Lung (tissue), 11 donors: ENCODE measurements at regions not wholly inside any gene's neighbourhood (a gene's known extent, or its start where the extent isn't known, plus 50 kb on each side); places are given as distances from the start of the nearest gene placed in this dataset.
A peak's percentile ranks its signal among the peaks of the same experiment; 100 is the strongest.

Experiments used
- ATAC-seq: fragments of 200-7000 bp; cut with Tn5 transposase; one replicate; pipeline ENCODE4 v1.9.1; 2020; ENCODE audit warnings: moderate number of reproducible peaks; ENCODE audit not compliant: insufficient read depth, low FRiP score
- DNase-seq, 3 donors: peaks; one replicate each; pipeline ENCODE4 v3.0.0-alpha.2; 2013 to 2017
- H3K27ac ChIP-seq, 2 donors: one replicate each; pipeline ENCODE4 v1.5.1; 2013; ENCODE audit warnings: mild to moderate bottlenecking in 2 of 2, moderate library complexity in 2 of 2, control low read depth in 1 of 2, inconsistent platforms in 1 of 2, low read depth in 1 of 2, low read length in 1 of 2
- H3K27me3 ChIP-seq, 3 donors: one replicate each; pipeline ENCODE4 v1.5.1; 2013; ENCODE audit warnings: low read length in 2 of 3; ENCODE audit not compliant: control insufficient read depth in 3 of 3, insufficient read depth in 3 of 3
- H3K36me3 ChIP-seq, 4 donors: one replicate each; pipeline ENCODE4 v1.5.1; 2013; ENCODE audit warnings: low read length in 4 of 4, mild to moderate bottlenecking in 1 of 4, moderate library complexity in 1 of 4; ENCODE audit not compliant: control insufficient read depth in 4 of 4, insufficient read depth in 4 of 4
- H3K4me1 ChIP-seq, 5 donors: one replicate each; pipeline ENCODE4 v1.5.1; 2013; ENCODE audit warnings: low read length in 5 of 5, mild to moderate bottlenecking in 2 of 5, moderate library complexity in 1 of 5; ENCODE audit not compliant: control insufficient read depth in 5 of 5, insufficient read depth in 5 of 5
- H3K4me3 ChIP-seq: one replicate; pipeline ENCODE4 v1.5.1; 2013; ENCODE audit warnings: mild to moderate bottlenecking, control low read depth, moderate library complexity
- H3K9ac ChIP-seq, 2 donors: one replicate each; pipeline ENCODE4 v1.5.1; 2013; ENCODE audit warnings: low read length in 2 of 2, control low read depth in 1 of 2; ENCODE audit not compliant: insufficient read depth in 1 of 2
- H3K9me3 ChIP-seq, 4 donors: one replicate each; pipeline ENCODE4 v1.5.1; 2013; ENCODE audit warnings: low read length in 3 of 4, mild to moderate bottlenecking in 1 of 4, moderate library complexity in 1 of 4; ENCODE audit not compliant: control insufficient read depth in 4 of 4, insufficient read depth in 3 of 4
- WGBS, 2 donors: extraction: QIAGEN DNeasy Blood & Tissue Kit; methylation state at CpG; one replicate each; pipeline ENCODE4 v1.1.7; 2013; 5-methylcytosine and 5-hydroxymethylcytosine counted together
- TF ChIP-seq, protein P1 (sequence below): IDR thresholded peaks from 2 replicates; pipeline ENCODE4 v1.5.1; 2012; ENCODE audit warnings: mild to moderate bottlenecking; ENCODE audit errors: control extremely low read depth, extremely low read depth
- donor health status: control.
- donor health status: control.
- donor health status: Bipolar disorder and iron deficiency.
- donor health status: healthy.
- donor health status: DM: yes; HTN: yes; CAD: no.

- Histone ChIP-seq H3K4me3 (no peak overlapping the region), H3K9me3 (no peaks in the 10 kb centered on the region), H3K27me3 (no peaks in the 10 kb centered on the region), H3K4me1 (peaks cover 0 to 39% (median 6%) of the 10 kb centered on the region in 5 donors), H3K9ac (no peak overlapping the region), H3K36me3 (no peaks in the 10 kb centered on the region), H3K27ac (no peak overlapping the region)
- ATAC-seq (no peak), DNase-seq (peak; percentile 27 to 95 (median 92))
- 77 to 82% methylated on average over 4 of the region's 4 CpGs for WGBS, 2 donors
- TF ChIP-seq, protein P1, sequence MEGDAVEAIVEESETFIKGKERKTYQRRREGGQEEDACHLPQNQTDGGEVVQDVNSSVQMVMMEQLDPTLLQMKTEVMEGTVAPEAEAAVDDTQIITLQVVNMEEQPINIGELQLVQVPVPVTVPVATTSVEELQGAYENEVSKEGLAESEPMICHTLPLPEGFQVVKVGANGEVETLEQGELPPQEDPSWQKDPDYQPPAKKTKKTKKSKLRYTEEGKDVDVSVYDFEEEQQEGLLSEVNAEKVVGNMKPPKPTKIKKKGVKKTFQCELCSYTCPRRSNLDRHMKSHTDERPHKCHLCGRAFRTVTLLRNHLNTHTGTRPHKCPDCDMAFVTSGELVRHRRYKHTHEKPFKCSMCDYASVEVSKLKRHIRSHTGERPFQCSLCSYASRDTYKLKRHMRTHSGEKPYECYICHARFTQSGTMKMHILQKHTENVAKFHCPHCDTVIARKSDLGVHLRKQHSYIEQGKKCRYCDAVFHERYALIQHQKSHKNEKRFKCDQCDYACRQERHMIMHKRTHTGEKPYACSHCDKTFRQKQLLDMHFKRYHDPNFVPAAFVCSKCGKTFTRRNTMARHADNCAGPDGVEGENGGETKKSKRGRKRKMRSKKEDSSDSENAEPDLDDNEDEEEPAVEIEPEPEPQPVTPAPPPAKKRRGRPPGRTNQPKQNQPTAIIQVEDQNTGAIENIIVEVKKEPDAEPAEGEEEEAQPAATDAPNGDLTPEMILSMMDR = no peak
Measured at GRCh38 chr2:66987733-66988132, 409.4 kb upstream of the ETAA1 start.

DNA sequence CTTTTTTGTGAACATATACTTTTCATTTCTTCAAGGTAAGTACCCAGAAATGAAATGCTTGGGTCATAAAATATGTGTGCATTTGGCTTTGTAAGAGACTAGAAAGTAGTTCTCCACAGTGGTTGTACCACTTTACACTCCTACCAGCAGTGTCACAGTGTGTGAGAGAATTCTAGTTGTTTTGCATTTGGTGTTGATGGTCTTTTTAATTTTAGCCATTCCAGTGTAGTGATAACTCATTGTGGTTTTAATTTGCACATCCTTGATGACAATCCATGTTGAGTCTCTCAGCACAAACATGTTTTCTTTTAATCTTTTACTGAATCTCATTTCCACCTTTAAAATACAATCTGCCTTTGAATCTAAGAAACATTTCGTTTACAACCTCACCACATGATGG is 402.5 kb upstream of the ETAA1 start:
- Histone ChIP-seq H3K9me3 (no peaks in the 10 kb centered on the region), H3K27me3 (no peaks in the 10 kb centered on the region), H3K4me3 (no peak overlapping the region), H3K9ac (no peak overlapping the region), H3K4me1 (peaks cover 0 to 4% (median 0%) of the 10 kb centered on the region in 5 donors), H3K36me3 (no peaks in the 10 kb centered on the region), H3K27ac (no peak overlapping the region)
- TF ChIP-seq, protein P1 = no peak
- WGBS, 2 donors = 62 to 73% methylated on average over 1 of the region's 1 CpG
- no peak for DNase-seq
- no peak for ATAC-seq

- no peak overlapping the region for H3K9ac ChIP-seq
- no peaks in the 10 kb centered on the region for H3K4me1 ChIP-seq
- H3K27ac ChIP-seq = no peak overlapping the region
- ATAC-seq (no peak), DNase-seq (no peak)
- no peaks in the 10 kb centered on the region for H3K9me3 ChIP-seq
- H3K27me3 ChIP-seq = no peaks in the 10 kb centered on the region
- WGBS, 2 donors = 89 to 95% methylated on average over 3 of the region's 3 CpGs
- H3K4me3 ChIP-seq = no peak overlapping the region
- TF ChIP-seq, protein P1 = no peak
- no peaks in the 10 kb centered on the region for H3K36me3 ChIP-seq
Measured at GRCh38 chr2:66995636-66996035, 401.5 kb upstream of the ETAA1 start.
